ENCODE measurements at regions not wholly inside any gene's neighbourhood (a gene's known extent, or its start where the extent isn't known, plus 50 kb on each side); places are given as distances from the start of the nearest gene placed in this dataset.
"Not testable (repeated sequence)": the region's sequence is repeated elsewhere in the genome, so short reads cannot be mapped to it uniquely, and the experiment has no call there.

- DNase-seq = no peak
Measured at GRCh38 chr1:30140566-30140965, 582.8 kb downstream of the MATN1 start.

- no peak for DNase-seq
Measured at GRCh38 chr1:30138891-30139290, 584.5 kb downstream of the MATN1 start.

- DNase-seq = no peak
Measured at GRCh38 chr1:30137001-30137400, 586.4 kb downstream of the MATN1 start.

- no peak for DNase-seq
Measured at GRCh38 chr1:30135698-30136097, 587.7 kb downstream of the MATN1 start.

- DNase-seq = no peak
Measured at GRCh38 chr1:30134466-30135217, 588.7 kb downstream of the MATN1 start.

GRCh38 chr1:30133414-30134055, 589.9 kb downstream of the MATN1 start:
- no peak for DNase-seq

GRCh38 chr1:30132602-30133286, 590.6 kb downstream of the MATN1 start:
- no peak for DNase-seq

- not testable (repeated sequence) for DNase-seq
Measured at GRCh38 chr1:30130566-30130965, 592.8 kb downstream of the MATN1 start.

GRCh38 chr1:30130099-30130498, 593.3 kb downstream of the MATN1 start:
- DNase-seq = no peak

GRCh38 chr1:30129421-30130055, 593.8 kb downstream of the MATN1 start:
- no peak for DNase-seq

GRCh38 chr1:30129001-30129408, 594.4 kb downstream of the MATN1 start:
- no peak for DNase-seq

- no peak for DNase-seq
Measured at GRCh38 chr1:30126848-30127247, 596.5 kb downstream of the MATN1 start.

GRCh38 chr1:30125821-30126170, 597.6 kb downstream of the MATN1 start:
- DNase-seq = no peak

- no peak for DNase-seq
Measured at GRCh38 chr1:30125021-30125820, 598.2 kb downstream of the MATN1 start.

GRCh38 chr1:30123896-30124295, 599.5 kb downstream of the MATN1 start:
- no peak for DNase-seq

- DNase-seq = no peak
Measured at GRCh38 chr1:30123036-30123435, 600.3 kb downstream of the MATN1 start.

GRCh38 chr1:30120245-30121000, 603.0 kb downstream of the MATN1 start:
- DNase-seq = no peak

GRCh38 chr1:30117685-30118084, 605.7 kb downstream of the MATN1 start:
- no peak for DNase-seq

GRCh38 chr1:30111431-30111830, 612.0 kb downstream of the MATN1 start:
- peak; percentile 42 for DNase-seq

- DNase-seq = no peak
Measured at GRCh38 chr1:30110846-30111245, 612.5 kb downstream of the MATN1 start.

- DNase-seq = no peak
Measured at GRCh38 chr1:30109853-30110252, 613.5 kb downstream of the MATN1 start.

GRCh38 chr1:30108186-30108585, 615.2 kb downstream of the MATN1 start:
- DNase-seq = no peak
